Islet precursor cell (in vitro differentiated cells): ENCODE measurements at regions not wholly inside any gene's neighbourhood (a gene's known extent, or its start where the extent isn't known, plus 50 kb on each side); places are given as distances from the start of the nearest gene placed in this dataset.
"Not testable (repeated sequence)": the region's sequence is repeated elsewhere in the genome, so short reads cannot be mapped to it uniquely, and the experiment has no call there.

Experiments
- DNase-seq: peaks from one replicate; pipeline ENCODE4 v3.0.0-alpha.2; 2018

- no peak for DNase-seq
Measured at GRCh38 chr5:74530326-74531050, 110.0 kb downstream of the ENC1 start.

DNA sequence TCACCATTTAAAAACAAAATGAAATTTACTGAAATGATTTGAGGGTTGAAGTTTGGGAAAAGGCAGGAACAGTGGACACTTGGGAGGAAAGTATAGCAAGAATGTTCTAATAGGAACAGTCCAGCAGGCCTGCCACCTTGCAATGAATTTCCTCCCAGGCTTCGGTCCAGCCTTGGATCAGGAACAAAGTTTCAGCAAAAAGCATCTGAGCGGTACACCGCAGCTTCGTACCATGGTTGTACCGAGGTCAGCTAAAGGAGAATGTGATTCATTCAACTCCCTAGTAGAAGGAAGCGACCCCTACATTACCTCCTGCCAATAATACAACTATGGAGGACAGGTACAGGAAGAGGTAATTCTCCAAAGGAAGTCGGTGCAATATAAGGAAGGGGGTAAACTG, 111.4 kb downstream of the ENC1 start:
- no peak for DNase-seq

DNA sequence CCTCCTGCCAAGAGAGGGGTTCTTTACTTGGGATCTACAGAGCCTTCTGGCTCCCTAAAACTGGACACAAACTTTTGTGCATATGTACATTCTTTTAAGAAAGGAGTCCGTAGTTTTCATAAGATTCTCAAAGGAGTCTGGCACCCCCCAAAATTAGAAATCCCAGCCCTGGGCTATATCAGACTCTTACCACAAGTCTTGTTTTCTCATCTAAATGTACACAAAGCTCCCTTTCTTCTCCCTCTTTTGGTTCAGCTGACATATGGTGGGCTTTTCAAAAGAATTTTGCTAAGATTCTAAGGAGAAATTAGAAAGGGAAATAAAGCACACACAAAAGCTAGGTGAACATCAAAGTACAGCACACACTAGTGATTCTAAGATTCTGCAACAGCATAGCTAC, 114.4 kb downstream of the ENC1 start:
- DNase-seq, result no peak

DNA sequence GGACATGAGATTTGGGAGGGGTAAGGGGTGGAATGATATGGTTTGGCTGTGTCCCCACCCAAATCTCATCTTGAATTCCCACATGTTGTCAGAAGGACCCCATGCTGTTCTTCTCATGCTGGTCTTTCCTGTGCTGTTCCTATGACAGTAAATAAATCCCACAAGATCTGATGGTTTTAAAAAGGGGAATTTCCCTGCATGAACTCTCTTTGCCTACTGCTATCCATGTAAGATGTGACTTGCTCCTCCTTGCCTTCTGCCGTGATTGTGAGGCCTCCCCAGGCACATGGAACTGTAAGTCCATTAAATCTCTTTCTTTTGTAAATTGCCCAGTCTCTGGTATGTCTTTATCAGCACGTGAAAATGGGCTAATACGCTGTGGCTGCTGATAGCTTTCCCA, 115.8 kb downstream of the ENC1 start:
- DNase-seq, result not testable (repeated sequence)

GRCh38 chr5:74523698-74524097, 116.8 kb downstream of the ENC1 start:
- not testable (repeated sequence) for DNase-seq

GRCh38 chr5:74522838-74523237, 117.7 kb downstream of the ENC1 start:
- DNase-seq, result not testable (repeated sequence)

- DNase-seq, result no peak
Measured at GRCh38 chr5:74521401-74521800, 119.1 kb downstream of the ENC1 start.

- no peak for DNase-seq
Measured at GRCh38 chr5:74519679-74520078, 120.8 kb downstream of the ENC1 start.

DNA sequence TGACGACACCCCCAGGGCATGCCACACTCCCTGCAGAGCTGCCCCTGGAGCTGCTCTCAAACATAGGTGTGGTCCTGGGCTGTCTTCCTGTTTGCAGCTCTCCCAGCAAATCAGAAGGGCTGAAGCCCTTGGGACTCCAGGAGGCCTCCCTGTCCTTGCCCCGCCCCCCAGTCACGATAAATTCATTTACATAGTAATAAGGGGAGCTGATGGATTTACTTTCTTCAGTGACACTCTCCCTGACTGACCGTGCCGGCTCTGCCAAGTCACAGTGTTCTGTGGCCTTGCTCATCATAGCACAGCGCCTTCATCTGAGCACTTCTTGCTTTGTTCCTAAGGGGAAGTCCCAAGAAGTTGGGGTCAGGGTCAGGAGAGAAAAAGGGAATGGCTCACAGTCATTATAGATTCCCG, 121.4 kb downstream of the ENC1 start:
- no peak for DNase-seq

DNA sequence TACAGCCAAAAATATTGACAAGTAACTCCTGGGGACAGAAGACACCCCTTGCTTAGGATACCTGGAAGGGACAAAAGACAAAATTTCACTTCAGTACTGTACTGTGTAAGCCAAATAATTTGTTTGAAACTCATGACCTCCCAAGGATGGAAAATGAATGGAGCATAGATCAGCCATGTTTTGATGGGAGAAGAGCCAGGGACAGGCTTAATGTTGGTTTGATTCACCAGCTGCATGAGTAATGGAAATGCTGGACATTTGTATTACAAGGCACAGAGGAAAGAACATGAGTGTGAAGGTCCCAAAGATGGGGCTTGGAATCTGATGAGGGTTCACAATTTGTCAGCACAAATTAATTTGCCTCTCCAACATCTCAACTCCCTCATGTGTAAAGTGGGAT, 122.8 kb downstream of the ENC1 start:
- no peak for DNase-seq

GRCh38 chr5:74516211-74516636, 124.3 kb downstream of the ENC1 start:
- peak; percentile 95 for DNase-seq

GRCh38 chr5:74514888-74515551, 125.5 kb downstream of the ENC1 start:
- no peak for DNase-seq

- DNase-seq, result not testable (repeated sequence)
Measured at GRCh38 chr5:74511770-74512169, 128.8 kb downstream of the ENC1 start.

DNA sequence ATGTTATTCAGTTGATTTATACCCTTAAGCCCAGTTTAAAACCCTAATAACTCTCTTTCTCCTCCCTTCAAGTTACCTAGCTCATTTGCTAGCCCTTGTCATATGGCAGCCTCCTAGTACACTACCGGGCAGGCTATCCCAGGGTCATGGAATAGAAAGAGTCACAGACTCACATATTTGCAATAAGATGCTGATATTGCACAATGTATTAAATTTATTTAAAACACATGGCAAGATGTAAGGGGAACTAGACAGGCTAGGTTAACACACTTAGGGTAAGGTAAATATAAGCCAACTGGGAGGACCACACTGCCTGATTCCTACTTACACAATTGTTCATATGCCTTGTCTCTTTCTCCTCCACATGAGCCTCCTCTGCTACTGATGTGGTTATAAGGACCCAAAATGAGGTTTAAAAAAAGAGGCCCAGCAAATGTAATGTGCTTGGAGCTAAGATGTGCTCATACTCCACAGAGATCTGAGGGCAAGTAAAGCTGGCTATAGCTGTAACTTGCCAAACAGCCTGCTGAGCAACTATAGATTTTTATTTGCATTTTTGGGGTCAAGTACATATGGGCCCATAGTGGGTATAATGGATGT, 130.0 kb downstream of the ENC1 start:
- no peak for DNase-seq

GRCh38 chr5:74507370-74508005, 133.0 kb downstream of the ENC1 start:
- DNase-seq, result no peak

GRCh38 chr5:74506119-74506518, 134.4 kb downstream of the ENC1 start:
- no peak for DNase-seq

- DNase-seq, result no peak
Measured at GRCh38 chr5:74504463-74504862, 136.1 kb downstream of the ENC1 start.

- DNase-seq, result no peak
Measured at GRCh38 chr5:74502479-74502950, 138.0 kb downstream of the ENC1 start.

DNA sequence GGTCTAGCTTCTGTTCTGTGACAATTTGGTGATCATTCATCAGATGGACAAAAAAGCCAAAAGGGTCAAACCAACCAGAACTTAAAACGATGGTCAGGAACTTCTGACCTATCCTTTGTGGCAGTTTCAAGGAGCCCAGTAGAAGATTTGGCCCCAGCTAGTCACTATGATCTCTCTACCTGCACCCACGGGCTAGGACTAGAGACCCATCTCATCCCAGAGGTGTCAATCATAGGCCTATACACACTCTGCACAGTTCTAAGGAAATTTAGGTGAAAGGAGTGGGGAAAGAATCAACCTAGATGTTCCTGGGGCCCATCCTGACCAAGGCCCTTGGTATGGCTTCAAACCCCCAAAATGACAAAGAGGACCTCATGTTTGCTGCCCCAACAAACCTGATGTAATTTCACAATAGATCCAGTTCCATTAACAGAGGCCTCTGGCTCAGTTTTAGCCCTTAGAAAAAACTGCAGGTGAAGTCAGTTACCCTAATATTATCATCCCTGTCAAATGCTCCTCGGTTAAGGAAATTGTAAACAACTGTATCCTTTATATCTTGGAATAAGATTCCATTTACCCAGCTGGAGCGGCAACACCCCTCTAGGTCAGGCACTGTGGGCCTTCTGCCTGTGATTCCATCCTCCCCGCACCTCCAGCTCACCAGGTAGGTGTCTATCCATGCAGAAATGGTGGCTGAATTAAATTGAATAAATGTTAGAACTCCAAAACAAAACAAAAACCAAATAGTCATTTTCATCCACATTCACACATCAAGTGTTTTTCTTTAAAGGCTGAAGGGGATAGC, 138.7 kb downstream of the ENC1 start:
- DNase-seq, result no peak

- peak; percentile 96 for DNase-seq
Measured at GRCh38 chr5:74500110-74500917, 140.2 kb downstream of the ENC1 start.

GRCh38 chr5:74499256-74500050, 141.1 kb downstream of the ENC1 start:
- DNase-seq, result no peak
